H1 (cell line): ENCODE measurements at regions not wholly inside any gene's neighbourhood (a gene's known extent, or its start where the extent isn't known, plus 50 kb on each side); places are given as distances from the start of the nearest gene placed in this dataset.
A peak's percentile ranks its signal among the peaks of the same experiment; 100 is the strongest.

Experiments
- CTCF ChIA-PET: fragments of 300-600 bp; sonication (Branson Sonifier 250); formaldehyde crosslinking; loops from one replicate; lab custom pipeline; 2021; ENCODE audit not compliant: partially characterized antibody; lab: Charles Lee
- POLR2A ChIA-PET: fragments of 300-600 bp; sonication (Branson Sonifier 250); formaldehyde crosslinking; loops from one replicate; lab custom pipeline; 2021; ENCODE audit warnings: inconsistent platforms; ENCODE audit not compliant: partially characterized antibody; lab: Charles Lee
- DNase-seq, 2 experiments: peaks; one replicate each; pipeline versions ENCODE4 v3.0.0 to v3.0.0-alpha.2; 2010 to 2022; ENCODE audit warnings: low spot score in 2 of 2, low read depth in 1 of 2, mixed read lengths in 1 of 2
- FAIRE-seq: peaks from 2 replicates; lab custom pipeline; 2011; peaks lifted over from hg19 to GRCh38; lab: Jason Lieb, UNC
- H2AFZ ChIP-seq: 2 replicates; pipeline ENCODE4 v1.8.1; 2012; ENCODE audit warnings: low read length, inconsistent platforms
- H2AK5ac ChIP-seq: 2 replicates; pipeline ENCODE4 v1.6.1; 2013; ENCODE audit warnings: low read depth, low read length
- H2BK120ac ChIP-seq: replicated peaks from 2 replicates; pipeline ENCODE3; 2013; ENCODE audit warnings: low read depth, low read length, inconsistent platforms
- H2BK12ac ChIP-seq: 2 replicates; pipeline ENCODE4 v1.6.1; 2013; ENCODE audit warnings: low read depth, low read length
- H2BK15ac ChIP-seq: 2 replicates; pipeline ENCODE4 v1.6.1; 2013; ENCODE audit warnings: low read length
- H2BK20ac ChIP-seq: 2 replicates; pipeline ENCODE4 v1.6.1; 2013; ENCODE audit warnings: low read length
- H2BK5ac ChIP-seq: 2 replicates; pipeline ENCODE4 v1.6.1; 2013; ENCODE audit warnings: low read depth, low read length
- H3K14ac ChIP-seq: 2 replicates; pipeline ENCODE4 v1.6.1; 2013; ENCODE audit warnings: inconsistent platforms; ENCODE audit not compliant: insufficient read length
- H3K18ac ChIP-seq: 2 replicates; pipeline ENCODE4 v1.6.1; 2013; ENCODE audit warnings: low read length; ENCODE audit errors: extremely low read depth
- H3K23ac ChIP-seq: 2 replicates; pipeline ENCODE4 v1.6.1; 2013; ENCODE audit warnings: inconsistent platforms; ENCODE audit not compliant: insufficient read length
- H3K23me2 ChIP-seq: 2 replicates; pipeline ENCODE4 v1.6.1; 2013; ENCODE audit warnings: low read depth, low read length
- H3K27ac ChIP-seq: 2 replicates; pipeline ENCODE4 v1.6.1; 2011; ENCODE audit warnings: low read depth, low read length, inconsistent platforms
- H3K27me3 ChIP-seq, 4 experiments: replicated peaks in 1 of 4; 1 replicate in 1 of 4; 2 replicates in 3 of 4; pipeline versions ENCODE4 v1.6.1 to v1.8.1; 2011 to 2013; ENCODE audit warnings: low read length in 3 of 4, mild to moderate bottlenecking in 3 of 4, inconsistent platforms in 2 of 4, mixed read lengths in 2 of 4, moderate library complexity in 1 of 4; ENCODE audit not compliant: control insufficient read depth in 3 of 4, insufficient read depth in 3 of 4; ENCODE audit errors: extremely low read depth in 1 of 4
- H3K36me3 ChIP-seq, 4 experiments: 2 replicates each; pipeline versions ENCODE4 v1.6.1 to v1.8.1; 2011 to 2013; ENCODE audit warnings: mild to moderate bottlenecking in 4 of 4, low read length in 3 of 4, moderate library complexity in 2 of 4, control low read depth in 1 of 4, inconsistent platforms in 1 of 4; ENCODE audit not compliant: insufficient read depth in 4 of 4, control insufficient read depth in 2 of 4
- H3K4ac ChIP-seq: replicated peaks from 2 replicates; pipeline ENCODE3; 2013; ENCODE audit warnings: low read length, low read depth, mixed read lengths, inconsistent platforms; ENCODE audit not compliant: insufficient read length
- H3K4me1 ChIP-seq, 4 experiments: replicated peaks in 1 of 4; 1 replicate in 1 of 4; 2 replicates in 3 of 4; pipeline versions ENCODE4 v1.6.1 to v1.8.1; 2011 to 2013; ENCODE audit warnings: low read length in 3 of 4, inconsistent platforms in 2 of 4, mixed read lengths in 1 of 4; ENCODE audit not compliant: insufficient read depth in 4 of 4, control insufficient read depth in 3 of 4
- H3K4me2 ChIP-seq, 2 experiments: 2 replicates each; pipeline versions ENCODE4 v1.6.1 to v1.8.1; 2011 to 2013; ENCODE audit warnings: low read depth in 2 of 2, low read length in 2 of 2, control low read depth in 1 of 2, inconsistent platforms in 1 of 2, mild to moderate bottlenecking in 1 of 2; ENCODE audit not compliant: insufficient read depth in 1 of 2
- H3K4me3 ChIP-seq, 4 experiments: fragments of 200-600, 300-600 bp in 1 of 4; sonication (generic), shearing (Covaris generic), sonication (Bioruptor Twin) in 1 of 4; 2 replicates each; pipeline versions ENCODE4 v1.5.1 to v1.8.1; 2011 to 2016; ENCODE audit warnings: low read length in 4 of 4, low read depth in 3 of 4, control low read depth in 2 of 4, inconsistent platforms in 2 of 4, mild to moderate bottlenecking in 2 of 4, mixed read lengths in 1 of 4, moderate library complexity in 1 of 4; ENCODE audit not compliant: insufficient read depth in 2 of 4; ENCODE audit errors: extremely low read depth in 1 of 4
- H3K56ac ChIP-seq: replicated peaks from 2 replicates; pipeline ENCODE3; 2013; ENCODE audit warnings: low read depth, mild to moderate bottlenecking, mixed read lengths, low read length, inconsistent platforms; ENCODE audit not compliant: insufficient read length
- H3K79me1 ChIP-seq: 2 replicates; pipeline ENCODE4 v1.6.1; 2013; ENCODE audit warnings: low read depth, low read length, control low read depth
- H3K79me2 ChIP-seq, 2 experiments: 2 replicates each; pipeline versions ENCODE4 v1.6.1 to v1.8.1; 2012 to 2013; ENCODE audit warnings: low read length in 2 of 2, mild to moderate bottlenecking in 2 of 2, inconsistent platforms in 1 of 2; ENCODE audit not compliant: insufficient read depth in 2 of 2, control insufficient read depth in 1 of 2
- H3K9ac ChIP-seq, 4 experiments: replicated peaks in 1 of 4; 1 replicate in 1 of 4; 2 replicates in 3 of 4; pipeline versions ENCODE4 v1.6.1 to v1.8.1; 2011 to 2013; ENCODE audit warnings: low read depth in 3 of 4, low read length in 3 of 4, control low read depth in 2 of 4, mild to moderate bottlenecking in 2 of 4, moderate library complexity in 2 of 4, inconsistent platforms in 1 of 4; ENCODE audit errors: extremely low read depth in 1 of 4
- H3K9me3 ChIP-seq, 2 experiments: 2 replicates each; pipeline versions ENCODE4 v1.6.1 to v1.8.1; 2012 to 2013; ENCODE audit warnings: mild to moderate bottlenecking in 2 of 2, moderate library complexity in 2 of 2, control low read depth in 1 of 2, inconsistent platforms in 1 of 2, low read depth in 1 of 2, low read length in 1 of 2, mixed read lengths in 1 of 2; ENCODE audit not compliant: insufficient read depth in 2 of 2
- H4K20me1 ChIP-seq, 2 experiments: replicated peaks in 1 of 2; 2 replicates each; pipeline versions ENCODE3 to v1.8.1; 2011 to 2013; ENCODE audit warnings: inconsistent platforms in 2 of 2, low read length in 2 of 2, mild to moderate bottlenecking in 1 of 2; ENCODE audit not compliant: insufficient read depth in 2 of 2, control insufficient read depth in 1 of 2
- H4K5ac ChIP-seq: 2 replicates; pipeline ENCODE4 v1.6.1; 2013; ENCODE audit warnings: low read length, low read depth, mixed read lengths, inconsistent platforms; ENCODE audit not compliant: insufficient read length
- H4K8ac ChIP-seq: 2 replicates; pipeline ENCODE4 v1.8.0; 2013; ENCODE audit warnings: mild to moderate bottlenecking, moderate library complexity, low read length, inconsistent platforms; ENCODE audit not compliant: insufficient read depth; ENCODE audit errors: extremely low read depth
- H4K91ac ChIP-seq: replicated peaks from 2 replicates; pipeline ENCODE3; 2013; ENCODE audit warnings: low read length, mixed read lengths, inconsistent platforms; ENCODE audit not compliant: insufficient read length
- ATF2 ChIP-seq: IDR thresholded peaks from 2 replicates; pipeline ENCODE4 v1.6.1; 2012; ENCODE audit warnings: low read length, inconsistent platforms
- CEBPB ChIP-seq: IDR thresholded peaks from 2 replicates; pipeline ENCODE4 v1.6.1; 2012; ENCODE audit warnings: low read depth, low read length
- CTCF ChIP-seq, 3 experiments: IDR thresholded peaks; 1 replicate in 2 of 3; 2 replicates in 1 of 3; pipeline versions ENCODE4 v1.5.1 to v1.6.1; 2011; ENCODE audit warnings: low read length in 3 of 3, mild to moderate bottlenecking in 3 of 3, inconsistent platforms in 2 of 3, low read depth in 1 of 3, moderate library complexity in 1 of 3; ENCODE audit not compliant: insufficient read depth in 1 of 3; ENCODE audit errors: control extremely low read depth in 1 of 3
- RAD21 ChIP-seq, 2 experiments: IDR thresholded peaks in 1 of 2; conservative IDR thresholded peaks in 1 of 2; 2 replicates each; pipeline ENCODE4 v1.6.1; 2011; ENCODE audit warnings: low read depth in 2 of 2, low read length in 2 of 2, improper control_type of control experiment in 1 of 2, inconsistent platforms in 1 of 2, mild to moderate bottlenecking in 1 of 2, moderate library complexity in 1 of 2
- RBBP5 ChIP-seq: IDR thresholded peaks from 2 replicates; pipeline ENCODE4 v1.7.1; 2012; ENCODE audit warnings: low read depth, mild to moderate bottlenecking, inconsistent platforms, low read length, moderate library complexity, borderline replicate concordance
- TBP ChIP-seq: IDR thresholded peaks from 2 replicates; pipeline ENCODE4 v1.6.1; 2011; ENCODE audit warnings: low read depth, low read length, improper control_type of control experiment
- WGBS, 2 experiments: shearing (Covaris generic) in 1 of 2; methylation state at CpG; one replicate each; pipeline versions ENCODE4 v1.1.6 to v1.1.7; 2013 to 2015; ENCODE audit warnings: low lambda C conversion rate in 2 of 2, mixed read lengths in 2 of 2, inconsistent platforms in 1 of 2, low coverage in 1 of 2, missing lambda C conversion rate in 1 of 2; ENCODE audit not compliant: insufficient replicate concordance in 2 of 2, insufficient coverage in 1 of 2, insufficient read length in 1 of 2; ENCODE audit errors: extremely low coverage in 1 of 2, missing lambda C conversion rate in 1 of 2; 5-methylcytosine and 5-hydroxymethylcytosine counted together

- H4K91ac ChIP-seq: no peak overlapping the region
- H3K9me3 ChIP-seq: no peaks in the 10 kb centered on the region
- H3K27ac ChIP-seq: no peak overlapping the region
- CTCF ChIA-PET: interaction anchor here (0.7 to 2.0 kb wide), 7 partner anchors 10 to 465 kb away, joined by 3 to 8 read pairs (median 3); no protein-coding TSS in a partner anchor
- FAIRE-seq (no peak), DNase-seq (peak in 1 of 2 experiments; percentile 66)
- H2AFZ ChIP-seq: no peak overlapping the region
- H3K18ac ChIP-seq: no peak overlapping the region
- no peak overlapping the region for H3K14ac ChIP-seq
- H3K23ac ChIP-seq: no peak overlapping the region
- POLR2A ChIA-PET: no interaction called here
- H3K79me2 ChIP-seq: no peaks in the 10 kb centered on the region
- WGBS, 2 experiments: 39% methylated on average over 4 of the region's 4 CpGs; no CpG with 5 or more reads in 1 of the 2 experiments
- no peak overlapping the region for H2BK5ac ChIP-seq
- no peak overlapping the region for H4K8ac ChIP-seq
- peaks cover 0 to 3% (median 0%) of the 10 kb centered on the region in 4 experiments; a peak in 2 of 7 replicates for H3K4me1 ChIP-seq
- no peak overlapping the region for H3K9ac ChIP-seq
- H3K36me3 ChIP-seq: no peaks in the 10 kb centered on the region
- no peak overlapping the region for H3K56ac ChIP-seq
- H3K4me3 ChIP-seq: no peak overlapping the region
- no peak for TF ChIP-seq RBBP5
- peak in 2 of 3 experiments; percentile 33 to 60; a peak in 2 of 4 replicates for TF ChIP-seq CTCF (IDR thresholded peaks at IDR 0.05; ENCODE audit: control extremely low read depth in 1 of 3, insufficient read depth in 1 of 3, low read depth in 1 of 3, low read length in 3 of 3)
- TF ChIP-seq CEBPB: 0 out of 2 replicates have a peak, but pooled peaks have one; percentile 4
- no peak for TF ChIP-seq ATF2
- no peak for TF ChIP-seq TBP
- peak; percentile 75 for TF ChIP-seq RAD21 (IDR thresholded peaks at IDR 0.05 in 1 of 2, conservative IDR thresholded peaks at IDR 0.05 in 1 of 2; ENCODE audit: low read depth in 2 of 2, low read length in 2 of 2)
- H3K4ac ChIP-seq: no peak overlapping the region
- no peak overlapping the region for H2BK20ac ChIP-seq
- no peak overlapping the region for H2BK15ac ChIP-seq
- H2BK12ac ChIP-seq: no peak overlapping the region
- H2BK120ac ChIP-seq: no peak overlapping the region
- no peaks in the 10 kb centered on the region for H4K20me1 ChIP-seq
- H3K79me1 ChIP-seq: no peaks in the 10 kb centered on the region
- H3K27me3 ChIP-seq: no peaks in the 10 kb centered on the region
- H4K5ac ChIP-seq: no peak overlapping the region
- H3K23me2 ChIP-seq: no peaks in the 10 kb centered on the region
- no peak overlapping the region for H3K4me2 ChIP-seq
- no peak overlapping the region for H2AK5ac ChIP-seq
These were observed 96.3 kb upstream of the TMPRSS15 start for GRCh38 chr21:18499761-18500376.
